Stimulated activated CD8-positive, alpha-beta memory T cell treated with anti-CD3 and anti-CD28 coated beads, Interleukin-15, amount 100 ng/mL, for 1 hour (primary cell): ENCODE measurements at regions not wholly inside any gene's neighbourhood (a gene's known extent, or its start where the extent isn't known, plus 50 kb on each side); places are given as distances from the start of the nearest gene placed in this dataset.
"Not testable (repeated sequence)": the region's sequence is repeated elsewhere in the genome, so short reads cannot be mapped to it uniquely, and the experiment has no call there.

Experiments used
- DNase-seq: peaks from one replicate; pipeline ENCODE4 v3.0.0-alpha.2; 2020; ENCODE audit warnings: low read depth

- no peak for DNase-seq
Measured at GRCh38 chr2:113337809-113338208, 59.1 kb upstream of the PAX8 start.

- DNase-seq: not testable (repeated sequence)
Measured at GRCh38 chr2:113336040-113336439, 57.3 kb upstream of the PAX8 start.

GRCh38 chr2:113334147-113334546 is 55.4 kb upstream of the PAX8 start:
- no peak for DNase-seq

- DNase-seq: not testable (repeated sequence)
Measured at GRCh38 chr2:113333735-113334134, 55.0 kb upstream of the PAX8 start.

- DNase-seq: not testable (repeated sequence)
Measured at GRCh38 chr2:113330060-113330767, 51.5 kb upstream of the PAX8 start.

GRCh38 chr2:113328973-113329372 is 50.3 kb upstream of the PAX8 start:
- DNase-seq: not testable (repeated sequence)

- DNase-seq: not testable (repeated sequence)
Measured at GRCh38 chr2:113328572-113328971, 49.9 kb upstream of the PAX8 start.
